GM12873 (cell line): ENCODE measurements at regions not wholly inside any gene's neighbourhood (a gene's known extent, or its start where the extent isn't known, plus 50 kb on each side); places are given as distances from the start of the nearest gene placed in this dataset.

Source experiments
- CTCF ChIP-seq: IDR thresholded peaks from 2 replicates; pipeline ENCODE4 v1.5.1; 2012; ENCODE audit warnings: low read depth, mild to moderate bottlenecking, moderate library complexity, low read length, control low read depth; ENCODE audit not compliant: insufficient read depth; ENCODE audit errors: missing control alignments

- TF ChIP-seq CTCF: no peak
These were observed 264.4 kb downstream of the PTPRC start for GRCh38 chr1:198903203-198903602.

- no peak for TF ChIP-seq CTCF
These were observed 264.8 kb downstream of the PTPRC start for GRCh38 chr1:198903621-198904020.

GRCh38 chr1:198904321-198904720 lies 265.5 kb downstream of the PTPRC start:
- no peak for TF ChIP-seq CTCF

GRCh38 chr1:198906739-198907422 lies 268.0 kb downstream of the PTPRC start:
- no peak for TF ChIP-seq CTCF

- TF ChIP-seq CTCF: no peak
These were observed 268.5 kb downstream of the PTPRC start for GRCh38 chr1:198907423-198907746.

GRCh38 chr1:198908995-198909394 lies 270.2 kb downstream of the PTPRC start:
- TF ChIP-seq CTCF: no peak

- no peak for TF ChIP-seq CTCF
These were observed 271.1 kb downstream of the PTPRC start for GRCh38 chr1:198909973-198910372.
